Loucy (cell line): ENCODE measurements at regions not wholly inside any gene's neighbourhood (a gene's known extent, or its start where the extent isn't known, plus 50 kb on each side); places are given as distances from the start of the nearest gene placed in this dataset.

Source experiments
- EZH2phosphoT487 ChIP-seq: fragments of 200-600 bp; IDR thresholded peaks from 2 replicates; pipeline ENCODE4 v1.6.1; 2018; ENCODE audit warnings: antibody characterized with exemption, mild to moderate bottlenecking, moderate library complexity, borderline replicate concordance
- TF ChIP-seq, protein P1 (sequence below): fragments of 200-600 bp; sonication (generic); conservative IDR thresholded peaks from 2 replicates; pipeline ENCODE4 v1.5.1; 2014; ENCODE audit warnings: mild to moderate bottlenecking, antibody characterized with exemption, low read length

DNA sequence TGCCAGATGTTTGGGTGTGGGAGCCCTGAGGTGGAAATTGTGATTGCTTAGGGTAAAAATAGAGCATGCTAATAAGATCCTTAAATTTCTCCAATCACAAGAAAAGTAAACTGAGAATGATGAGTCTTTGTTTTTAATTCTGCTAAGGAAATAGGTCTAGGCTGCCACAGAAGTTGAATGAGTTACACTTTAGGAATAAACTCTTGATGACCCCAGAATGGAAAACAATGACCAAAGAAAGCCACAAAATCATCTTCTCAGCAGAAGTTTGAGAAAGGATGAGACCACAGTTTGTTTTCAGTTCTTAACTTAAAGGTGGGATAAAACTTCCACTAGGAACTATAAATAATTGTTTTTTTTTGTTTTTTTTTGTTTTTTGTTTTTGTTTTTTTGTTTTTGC is 164.6 kb upstream of the BCL6 start:
- TF ChIP-seq, protein P1, sequence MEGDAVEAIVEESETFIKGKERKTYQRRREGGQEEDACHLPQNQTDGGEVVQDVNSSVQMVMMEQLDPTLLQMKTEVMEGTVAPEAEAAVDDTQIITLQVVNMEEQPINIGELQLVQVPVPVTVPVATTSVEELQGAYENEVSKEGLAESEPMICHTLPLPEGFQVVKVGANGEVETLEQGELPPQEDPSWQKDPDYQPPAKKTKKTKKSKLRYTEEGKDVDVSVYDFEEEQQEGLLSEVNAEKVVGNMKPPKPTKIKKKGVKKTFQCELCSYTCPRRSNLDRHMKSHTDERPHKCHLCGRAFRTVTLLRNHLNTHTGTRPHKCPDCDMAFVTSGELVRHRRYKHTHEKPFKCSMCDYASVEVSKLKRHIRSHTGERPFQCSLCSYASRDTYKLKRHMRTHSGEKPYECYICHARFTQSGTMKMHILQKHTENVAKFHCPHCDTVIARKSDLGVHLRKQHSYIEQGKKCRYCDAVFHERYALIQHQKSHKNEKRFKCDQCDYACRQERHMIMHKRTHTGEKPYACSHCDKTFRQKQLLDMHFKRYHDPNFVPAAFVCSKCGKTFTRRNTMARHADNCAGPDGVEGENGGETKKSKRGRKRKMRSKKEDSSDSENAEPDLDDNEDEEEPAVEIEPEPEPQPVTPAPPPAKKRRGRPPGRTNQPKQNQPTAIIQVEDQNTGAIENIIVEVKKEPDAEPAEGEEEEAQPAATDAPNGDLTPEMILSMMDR, result no peak
- no peak for TF ChIP-seq EZH2phosphoT487
